HepG2 (cell line): ENCODE measurements at regions not wholly inside any gene's neighbourhood (a gene's known extent, or its start where the extent isn't known, plus 50 kb on each side); places are given as distances from the start of the nearest gene placed in this dataset.
A peak's percentile ranks its signal among the peaks of the same experiment; 100 is the strongest.

Experiments used
- ATAC-seq: fragments of 200-7000 bp; cut with Tn5 transposase; 3 replicates; pipeline ENCODE4 v1.9.1; 2020; ENCODE audit warnings: mild to moderate bottlenecking, moderate library complexity
- BruUV-seq: library from RNA; stranded (reverse); fragments of 400-500 nt; replicated peaks from 2 replicates; lab custom pipeline; 2021; lab: Mats Ljungman, UMichigan
- CTCF ChIA-PET: fragments of 300-600 bp; formaldehyde crosslinking; extraction: SDS; loops from one replicate; lab custom pipeline; 2021; ENCODE audit warnings: low total read pairs, inconsistent platforms, low intra/inter-chr PET ratio; lab: Yijun Ruan, JAX
- POLR2A ChIA-PET: fragments of 350-600 bp; sonication (Branson Sonifier 250); formaldehyde crosslinking; loops from one replicate; lab custom pipeline; 2020; ENCODE audit warnings: antibody characterized with exemption, inconsistent platforms; lab: Yijun Ruan, JAX
- DNase-seq: peaks from one replicate; pipeline ENCODE4 v3.0.0-alpha.2; 2015; ENCODE audit warnings: low spot score
- FAIRE-seq: peaks from 3 replicates; lab custom pipeline; 2011; peaks lifted over from hg19 to GRCh38; lab: Jason Lieb, UNC
- H2AFZ ChIP-seq: one replicate; pipeline ENCODE4 v1.6.1; 2011; ENCODE audit warnings: low read length, inconsistent platforms
- H3K27ac ChIP-seq: fragments of 300-600 bp; 3 replicates; pipeline ENCODE4 v1.8.0; 2011; ENCODE audit warnings: mixed run types, mild to moderate bottlenecking, mixed read lengths, low read length, inconsistent platforms; ENCODE audit not compliant: insufficient read depth; ENCODE audit errors: extremely low read length
- H3K27me3 ChIP-seq, 2 experiments: fragments of 200-600 bp in 1 of 2; 2 replicates in 1 of 2; 3 replicates in 1 of 2; pipeline versions ENCODE4 v1.6.0 to v1.8.0; 2011; ENCODE audit warnings: low read length in 2 of 2, mild to moderate bottlenecking in 2 of 2, moderate library complexity in 2 of 2, inconsistent platforms in 1 of 2; ENCODE audit not compliant: insufficient read depth in 2 of 2, control insufficient read depth in 1 of 2
- H3K36me3 ChIP-seq, 2 experiments: fragments of 200-600 bp in 1 of 2; replicated peaks in 1 of 2; 2 replicates in 1 of 2; 3 replicates in 1 of 2; pipeline versions ENCODE4 v1.5.1 to v1.8.0; 2011; ENCODE audit warnings: low read length in 2 of 2, inconsistent platforms in 1 of 2; ENCODE audit not compliant: insufficient read depth in 2 of 2, control insufficient read depth in 1 of 2
- H3K4me1 ChIP-seq: 2 replicates; pipeline ENCODE4 v1.5.1; 2012; ENCODE audit warnings: low read length, inconsistent platforms; ENCODE audit not compliant: insufficient read depth
- H3K4me2 ChIP-seq: 2 replicates; pipeline ENCODE4 v1.6.0; 2011; ENCODE audit warnings: low read depth, low read length, inconsistent platforms
- H3K4me3 ChIP-seq, 3 experiments: fragments of 200-600 bp in 1 of 3; sonication (generic), shearing (Covaris generic) in 1 of 3; replicated peaks in 1 of 3; 2 replicates each; pipeline ENCODE4 v1.5.1; 2011 to 2016; ENCODE audit warnings: low read length in 3 of 3, inconsistent platforms in 2 of 3, low read depth in 2 of 3, mild to moderate bottlenecking in 2 of 3, control low read depth in 1 of 3, mixed read lengths in 1 of 3; ENCODE audit not compliant: insufficient read depth in 1 of 3
- H3K79me2 ChIP-seq: one replicate; pipeline ENCODE4 v1.6.1; 2011; ENCODE audit warnings: low read length, inconsistent platforms; ENCODE audit not compliant: insufficient read depth
- H3K9ac ChIP-seq: 2 replicates; pipeline ENCODE4 v1.6.0; 2011; ENCODE audit warnings: mild to moderate bottlenecking, low read depth, low read length, inconsistent platforms; ENCODE audit not compliant: insufficient read depth
- H3K9me3 ChIP-seq: 2 replicates; pipeline ENCODE4 v1.5.1; 2012; ENCODE audit warnings: mild to moderate bottlenecking, low read length
- H4K20me1 ChIP-seq: 2 replicates; pipeline ENCODE4 v1.6.0; 2011; ENCODE audit warnings: inconsistent platforms, mild to moderate bottlenecking, low read length, moderate library complexity; ENCODE audit not compliant: insufficient read depth
- ADNP ChIP-seq: sonication (generic); formaldehyde crosslinking; IDR thresholded peaks from 2 replicates; pipeline ENCODE4 v1.4.0; 2020; ENCODE audit warnings: missing genetic modification reagents
- FOXA1 ChIP-seq, 2 experiments: fragments of 450-650 bp in 1 of 2; sonication (generic) in 1 of 2; formaldehyde crosslinking in 1 of 2; IDR thresholded peaks; 2 replicates each; pipeline versions ENCODE4 v1.4.0 to v1.6.1; 2016 to 2020; ENCODE audit warnings: missing genetic modification reagents in 1 of 2
- IRX3 ChIP-seq: sonication (generic); formaldehyde crosslinking; IDR thresholded peaks from 2 replicates; pipeline ENCODE4 v1.8.1; 2023; ENCODE audit warnings: mild to moderate bottlenecking, low read depth, missing genetic modification reagents, borderline replicate concordance
- KAT8 ChIP-seq: IDR thresholded peaks from 2 replicates; pipeline ENCODE4 v1.6.1; 2016; ENCODE audit warnings: missing genetic modification reagents, missing compliant biosample characterization
- NCOA1 ChIP-seq: sonication (generic); formaldehyde crosslinking; IDR thresholded peaks from 2 replicates; pipeline ENCODE4 v1.9.0; 2021; ENCODE audit warnings: missing genetic modification reagents
- NCOA2 ChIP-seq: sonication (generic); formaldehyde crosslinking; IDR thresholded peaks from 2 replicates; pipeline ENCODE4 v1.8.0; 2022; ENCODE audit warnings: inconsistent platforms
- NR2F1 ChIP-seq, 2 experiments: fragments of 450-650 bp in 1 of 2; formaldehyde crosslinking in 1 of 2; IDR thresholded peaks; 2 replicates each; pipeline versions ENCODE4 v1.5.0 to v1.6.1; 2016 to 2020; ENCODE audit warnings: mild to moderate bottlenecking in 1 of 2, missing compliant biosample characterization in 1 of 2, missing genetic modification reagents in 1 of 2, moderate library complexity in 1 of 2
- PCBP1 ChIP-seq: fragments of 200-400 bp; formaldehyde crosslinking; IDR thresholded peaks from 2 replicates; pipeline ENCODE4 v1.6.1; 2017; ENCODE audit warnings: mild to moderate bottlenecking, low read depth, low read length, borderline replicate concordance
- PHF21A ChIP-seq: sonication (generic); formaldehyde crosslinking; IDR thresholded peaks from 2 replicates; pipeline ENCODE4 v1.5.0; 2020; ENCODE audit warnings: mild to moderate bottlenecking, missing genetic modification reagents
- PTBP1 ChIP-seq: fragments of 200-400 bp; formaldehyde crosslinking; IDR thresholded peaks from 2 replicates; pipeline ENCODE4 v1.6.1; 2018; ENCODE audit warnings: low read length, low read depth; ENCODE audit not compliant: poor library complexity, severe bottlenecking
- RFXANK ChIP-seq: IDR thresholded peaks from 2 replicates; pipeline ENCODE4 v1.6.1; 2016
- SAP130 ChIP-seq: IDR thresholded peaks from 2 replicates; pipeline ENCODE4 v1.6.1; 2016; ENCODE audit warnings: low read depth
- SMAD3 ChIP-seq: sonication (generic); formaldehyde crosslinking; IDR thresholded peaks from 2 replicates; pipeline ENCODE4 v1.4.0; 2020; ENCODE audit warnings: missing genetic modification reagents
- TBP ChIP-seq: sonication (generic); formaldehyde crosslinking; IDR thresholded peaks from 2 replicates; pipeline ENCODE4 v1.5.0; 2020; ENCODE audit warnings: missing genetic modification reagents
- TCF12 ChIP-seq, 2 experiments: fragments of 450-650 bp in 1 of 2; sonication (generic) in 1 of 2; formaldehyde crosslinking in 1 of 2; IDR thresholded peaks; 2 replicates each; pipeline versions ENCODE4 v1.6.1 to v1.8.0; 2017 to 2022; ENCODE audit warnings: antibody characterized with exemption in 1 of 2, mild to moderate bottlenecking in 1 of 2, missing genetic modification reagents in 1 of 2, moderate library complexity in 1 of 2
- ZBTB1 ChIP-seq: sonication (generic); formaldehyde crosslinking; IDR thresholded peaks from 2 replicates; pipeline ENCODE4 v1.4.0; 2020; ENCODE audit warnings: missing genetic modification reagents, borderline replicate concordance
- ZFAT ChIP-seq: sonication (generic); formaldehyde crosslinking; conservative IDR thresholded peaks from 2 replicates; pipeline ENCODE4 v1.8.1; 2023; ENCODE audit warnings: missing genetic modification reagents, inconsistent platforms
- ZNF225 ChIP-seq: sonication (generic); formaldehyde crosslinking; IDR thresholded peaks from 2 replicates; pipeline ENCODE4 v1.4.0; 2020; ENCODE audit warnings: mild to moderate bottlenecking, missing genetic modification reagents
- ZNF264 ChIP-seq: sonication (generic); formaldehyde crosslinking; IDR thresholded peaks from 2 replicates; pipeline ENCODE4 v1.4.0; 2020; ENCODE audit warnings: missing genetic modification reagents
- ZNF644 ChIP-seq: IDR thresholded peaks from 2 replicates; pipeline ENCODE4 v1.6.1; 2016; ENCODE audit warnings: low read depth
- ZNF788 ChIP-seq: sonication (generic); formaldehyde crosslinking; IDR thresholded peaks from 2 replicates; pipeline ENCODE4 v1.5.0; 2020; ENCODE audit warnings: mild to moderate bottlenecking, missing genetic modification reagents, borderline replicate concordance
- ZNF878 ChIP-seq: sonication (generic); formaldehyde crosslinking; IDR thresholded peaks from 2 replicates; pipeline ENCODE4 v1.8.1; 2023; ENCODE audit warnings: mild to moderate bottlenecking, missing genetic modification reagents, moderate library complexity
- WGBS: methylation state at CpG from one replicate; pipeline ENCODE4 v1.1.6; 2017; ENCODE audit warnings: low lambda C conversion rate; 5-methylcytosine and 5-hydroxymethylcytosine counted together
- in situ Hi-C: cut with HindIII; loops from 2 replicates; pipeline ENCODE4 v1.10.0; 2017; ENCODE audit warnings: low pct_unique_long_range_greater_than_20kb; ENCODE audit not compliant: extremely low pct_ligation_motif_present
- intact Hi-C: fragments of 100-400 bp; cut with micrococcal nuclease; formaldehyde crosslinking; loops from one replicate; pipeline ENCODE4 v1.10.0; 2022; ENCODE audit not compliant: unreplicated experiment
- TF ChIP-seq, protein P1 (sequence below): sonication (generic); IDR thresholded peaks from 2 replicates; pipeline ENCODE4 v1.6.1; 2016; ENCODE audit warnings: low read depth, borderline replicate concordance
- TF ChIP-seq, protein P2 (sequence below): sonication (generic); formaldehyde crosslinking; IDR thresholded peaks from 2 replicates; pipeline ENCODE4 v1.9.0; 2021; ENCODE audit warnings: missing genetic modification reagents, mild to moderate bottlenecking, borderline replicate concordance
- TF ChIP-seq, protein P3 (sequence below): sonication (generic); formaldehyde crosslinking; IDR thresholded peaks from 2 replicates; pipeline ENCODE4 v1.5.0; 2020; ENCODE audit warnings: missing genetic modification reagents, mild to moderate bottlenecking, borderline replicate concordance

DNA sequence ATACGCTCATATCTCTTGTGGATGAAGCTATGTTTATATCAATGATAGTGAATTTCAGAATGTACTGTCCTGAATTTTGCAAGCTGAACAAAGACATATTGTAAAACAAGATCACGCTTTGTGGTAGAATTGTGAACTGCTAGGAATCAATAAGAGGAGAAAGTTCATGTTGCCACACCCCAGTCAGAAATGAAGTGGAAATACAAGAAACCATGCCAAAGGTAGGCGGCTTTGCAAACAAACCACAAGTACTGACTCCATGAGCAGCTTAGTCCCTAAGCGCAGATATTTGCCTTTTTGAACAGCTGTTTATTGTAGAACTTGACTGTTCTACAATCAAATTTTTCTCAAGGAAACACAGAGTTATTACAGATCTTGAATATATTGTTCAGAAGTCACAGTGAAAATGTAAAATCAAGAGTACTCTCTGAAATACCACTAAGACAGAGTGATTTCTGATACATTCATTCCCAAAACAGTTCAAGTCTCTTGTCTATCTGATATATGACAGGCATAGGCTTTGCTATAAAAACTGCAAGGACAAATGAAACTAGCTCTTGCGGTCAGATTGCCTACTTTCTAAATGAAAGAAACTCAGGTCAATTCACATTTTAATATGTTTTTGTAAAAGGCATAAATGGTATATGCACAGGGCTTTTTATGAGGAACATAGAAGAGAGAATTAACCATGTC, 120.9 kb upstream of the CDH19 start:
- 12% methylated on average over 4 of the region's 5 CpGs for WGBS
- ATAC-seq (peak; percentile 99), FAIRE-seq (peak; percentile 72), DNase-seq (peak; percentile 81)
- Histone ChIP-seq H3K4me1 (peaks cover 20% of the 10 kb centered on the region), H3K27ac (peak overlapping the region; percentile 45), H3K4me3 (no peak overlapping the region), H3K36me3 (no peaks in the 10 kb centered on the region), H3K27me3 (no peaks in the 10 kb centered on the region; a peak in 1 of 5 replicates), H3K9me3 (no peaks in the 10 kb centered on the region), H3K4me2 (peak overlapping the region; percentile 23), H3K79me2 (no peaks in the 10 kb centered on the region), H4K20me1 (no peaks in the 10 kb centered on the region), H2AFZ (no peak overlapping the region), H3K9ac (no peak overlapping the region)
- intact Hi-C loops (no loop called here), in situ Hi-C loops (no loop called here)
- CTCF ChIA-PET = no interaction called here
- POLR2A ChIA-PET = interaction anchor here (1.5 kb wide), 1 partner anchor 10 kb away, joined by 5 read pairs; no protein-coding TSS in a partner anchor
- no TSS peak for BruUV-seq
- no peak for TF ChIP-seq NR2F1 (CRISPR knock-in tag; IDR thresholded peaks at IDR 0.05)
- TF ChIP-seq ZNF644 = peak; percentile 70; the same call in 1 of the 2 replicates
- TF ChIP-seq PCBP1 = no peak
- peak; percentile 68 for TF ChIP-seq NCOA2 (CRISPR knock-in tag)
- 0 out of 2 replicates have a peak, but pooled peaks have one; percentile 76 for TF ChIP-seq ZNF264 (CRISPR knock-in tag)
- no peak for TF ChIP-seq ZNF788 (CRISPR knock-in tag)
- no peak for TF ChIP-seq ZFAT (CRISPR knock-in tag)
- TF ChIP-seq ZNF878 (CRISPR knock-in tag) = no peak
- TF ChIP-seq ZBTB1 (CRISPR knock-in tag) = no peak
- TF ChIP-seq PTBP1 = no peak
- TF ChIP-seq SMAD3 (CRISPR knock-in tag) = 0 out of 2 replicates have a peak, but pooled peaks have one; percentile 54
- no peak for TF ChIP-seq TCF12 (IDR thresholded peaks at IDR 0.05)
- TF ChIP-seq TCF12 (CRISPR knock-in tag; IDR thresholded peaks at IDR 0.05) = no peak
- TF ChIP-seq, protein P1, sequence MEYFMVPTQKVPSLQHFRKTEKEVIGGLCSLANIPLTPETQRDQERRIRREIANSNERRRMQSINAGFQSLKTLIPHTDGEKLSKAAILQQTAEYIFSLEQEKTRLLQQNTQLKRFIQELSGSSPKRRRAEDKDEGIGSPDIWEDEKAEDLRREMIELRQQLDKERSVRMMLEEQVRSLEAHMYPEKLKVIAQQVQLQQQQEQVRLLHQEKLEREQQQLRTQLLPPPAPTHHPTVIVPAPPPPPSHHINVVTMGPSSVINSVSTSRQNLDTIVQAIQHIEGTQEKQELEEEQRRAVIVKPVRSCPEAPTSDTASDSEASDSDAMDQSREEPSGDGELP = peak; percentile 78; the same call in 1 of the 2 replicates
- TF ChIP-seq, protein P2, sequence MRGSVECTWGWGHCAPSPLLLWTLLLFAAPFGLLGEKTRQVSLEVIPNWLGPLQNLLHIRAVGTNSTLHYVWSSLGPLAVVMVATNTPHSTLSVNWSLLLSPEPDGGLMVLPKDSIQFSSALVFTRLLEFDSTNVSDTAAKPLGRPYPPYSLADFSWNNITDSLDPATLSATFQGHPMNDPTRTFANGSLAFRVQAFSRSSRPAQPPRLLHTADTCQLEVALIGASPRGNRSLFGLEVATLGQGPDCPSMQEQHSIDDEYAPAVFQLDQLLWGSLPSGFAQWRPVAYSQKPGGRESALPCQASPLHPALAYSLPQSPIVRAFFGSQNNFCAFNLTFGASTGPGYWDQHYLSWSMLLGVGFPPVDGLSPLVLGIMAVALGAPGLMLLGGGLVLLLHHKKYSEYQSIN (CRISPR knock-in tag) = no peak
- no peak for TF ChIP-seq ZNF225 (CRISPR knock-in tag)
- TF ChIP-seq RFXANK (CRISPR knock-in tag) = no peak
- TF ChIP-seq NCOA1 (CRISPR knock-in tag) = no peak
- no peak for TF ChIP-seq FOXA1 (IDR thresholded peaks at IDR 0.05)
- TF ChIP-seq FOXA1 (CRISPR knock-in tag; IDR thresholded peaks at IDR 0.05) = peak; percentile 37; the same call in 1 of the 2 replicates
- TF ChIP-seq, protein P3, sequence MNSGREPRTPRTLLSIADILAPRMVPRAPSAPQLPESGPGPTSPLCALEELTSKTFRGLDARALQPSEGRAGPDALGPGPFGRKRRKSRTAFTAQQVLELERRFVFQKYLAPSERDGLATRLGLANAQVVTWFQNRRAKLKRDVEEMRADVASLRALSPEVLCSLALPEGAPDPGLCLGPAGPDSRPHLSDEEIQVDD (CRISPR knock-in tag) = no peak
- TF ChIP-seq SAP130 (CRISPR knock-in tag) = 0 out of 2 replicates have a peak, but pooled peaks have one; percentile 17
- no peak for TF ChIP-seq KAT8 (CRISPR knock-in tag)
- no peak for TF ChIP-seq IRX3
- TF ChIP-seq TBP = no peak
- TF ChIP-seq PHF21A = 0 out of 2 replicates have a peak, but pooled peaks have one; percentile 35
- no peak for TF ChIP-seq ADNP (CRISPR knock-in tag)
